ENCODE measurements at regions not wholly inside any gene's neighbourhood (a gene's known extent, or its start where the extent isn't known, plus 50 kb on each side); places are given as distances from the start of the nearest gene placed in this dataset.

DNA sequence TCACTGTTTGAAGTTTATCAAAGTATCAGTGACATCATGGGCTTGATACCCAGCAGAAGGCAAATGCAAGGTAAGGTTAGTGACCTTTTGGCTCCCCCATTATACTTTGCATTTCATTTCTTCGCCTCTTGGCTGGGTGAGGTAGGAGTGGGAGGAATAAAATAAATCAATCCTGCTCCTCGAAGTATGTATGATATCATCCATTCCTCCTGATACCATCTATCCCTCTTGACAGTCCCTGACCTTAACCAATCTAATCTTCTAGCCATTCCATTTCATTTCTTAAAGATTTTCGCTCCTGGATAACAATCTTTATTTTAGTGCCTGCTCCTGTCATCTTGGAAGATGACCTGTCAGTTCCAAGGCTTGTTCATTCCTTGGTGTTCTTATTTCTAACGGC, 1083.3 kb downstream of the NXPH1 start:
- TF ChIP-seq, protein P1, sequence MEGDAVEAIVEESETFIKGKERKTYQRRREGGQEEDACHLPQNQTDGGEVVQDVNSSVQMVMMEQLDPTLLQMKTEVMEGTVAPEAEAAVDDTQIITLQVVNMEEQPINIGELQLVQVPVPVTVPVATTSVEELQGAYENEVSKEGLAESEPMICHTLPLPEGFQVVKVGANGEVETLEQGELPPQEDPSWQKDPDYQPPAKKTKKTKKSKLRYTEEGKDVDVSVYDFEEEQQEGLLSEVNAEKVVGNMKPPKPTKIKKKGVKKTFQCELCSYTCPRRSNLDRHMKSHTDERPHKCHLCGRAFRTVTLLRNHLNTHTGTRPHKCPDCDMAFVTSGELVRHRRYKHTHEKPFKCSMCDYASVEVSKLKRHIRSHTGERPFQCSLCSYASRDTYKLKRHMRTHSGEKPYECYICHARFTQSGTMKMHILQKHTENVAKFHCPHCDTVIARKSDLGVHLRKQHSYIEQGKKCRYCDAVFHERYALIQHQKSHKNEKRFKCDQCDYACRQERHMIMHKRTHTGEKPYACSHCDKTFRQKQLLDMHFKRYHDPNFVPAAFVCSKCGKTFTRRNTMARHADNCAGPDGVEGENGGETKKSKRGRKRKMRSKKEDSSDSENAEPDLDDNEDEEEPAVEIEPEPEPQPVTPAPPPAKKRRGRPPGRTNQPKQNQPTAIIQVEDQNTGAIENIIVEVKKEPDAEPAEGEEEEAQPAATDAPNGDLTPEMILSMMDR (IDR thresholded peaks at IDR 0.05), result no peak
- TF ChIP-seq ZFX (IDR thresholded peaks at IDR 0.05; ENCODE audit: borderline replicate concordance), result no peak
